GM23248 (cell line): ENCODE measurements at regions not wholly inside any gene's neighbourhood (a gene's known extent, or its start where the extent isn't known, plus 50 kb on each side); places are given as distances from the start of the nearest gene placed in this dataset.

ENCODE experiments used
- EZH2 ChIP-seq: fragments of 200-600 bp; sonication (generic); IDR thresholded peaks from 2 replicates; pipeline ENCODE4 v1.6.1; 2018; ENCODE audit warnings: antibody characterized with exemption, mild to moderate bottlenecking; ENCODE audit not compliant: insufficient read depth, poor library complexity, severe bottlenecking
- EZH2phosphoT487 ChIP-seq: fragments of 200-600 bp; sonication (generic); IDR thresholded peaks from 2 replicates; pipeline ENCODE4 v1.6.1; 2018; ENCODE audit warnings: antibody characterized with exemption, moderate library complexity, mild to moderate bottlenecking, low read depth; ENCODE audit not compliant: insufficient read depth

DNA sequence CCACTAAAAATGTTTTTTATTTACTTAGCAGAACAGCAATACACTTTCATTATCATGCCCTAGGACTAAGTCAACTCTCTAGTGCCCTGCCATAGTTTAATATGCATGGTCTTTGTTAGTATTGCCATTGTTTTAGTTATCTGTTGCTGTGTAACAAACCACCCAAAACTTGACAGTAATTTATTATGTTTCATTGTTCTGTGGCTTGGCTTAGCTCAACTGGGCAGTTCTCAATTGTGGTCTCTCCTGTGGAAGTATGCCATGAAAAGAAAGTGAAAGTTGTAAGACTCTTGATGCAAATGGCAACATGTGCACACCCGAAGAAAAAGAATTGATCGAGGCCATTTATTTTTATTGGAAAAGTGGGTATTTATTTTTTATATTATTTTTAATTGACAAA, 206.3 kb upstream of the KCTD3 start:
- TF ChIP-seq EZH2 (no peak), EZH2phosphoT487 (no peak)
